C4-2B (cell line): ENCODE measurements at regions not wholly inside any gene's neighbourhood (a gene's known extent, or its start where the extent isn't known, plus 50 kb on each side); places are given as distances from the start of the nearest gene placed in this dataset.

ENCODE experiments used
- H3K27ac ChIP-seq: fragments of 450-650 bp; 2 replicates; pipeline ENCODE4 v1.5.1; 2017
- ZFX ChIP-seq: fragments of 450-650 bp; IDR thresholded peaks from 2 replicates; pipeline ENCODE4 v1.6.1; 2017
- TF ChIP-seq, protein P1 (sequence below): fragments of 450-650 bp; conservative IDR thresholded peaks from 2 replicates; pipeline ENCODE4 v1.5.1; 2017; ENCODE audit warnings: mild to moderate bottlenecking

DNA sequence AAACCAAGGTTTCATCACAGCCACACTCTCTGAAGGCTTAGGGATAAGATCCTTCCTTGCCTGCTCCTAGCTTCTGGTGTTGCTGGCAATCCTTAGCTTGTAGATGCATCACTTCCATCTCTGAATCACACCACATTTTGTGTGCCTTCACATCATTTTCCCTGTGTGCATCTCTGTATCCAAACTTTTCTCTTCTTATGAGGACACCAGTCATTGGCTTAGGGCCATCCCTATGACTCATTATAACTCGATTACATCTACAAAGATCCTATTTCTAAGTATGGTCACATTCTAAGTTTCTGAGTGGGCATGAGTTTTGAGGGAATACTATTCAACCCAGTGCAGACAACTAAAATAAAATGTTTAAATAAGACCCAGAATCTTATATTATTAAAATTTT lies 121.7 kb downstream of the C7orf25 start:
- TF ChIP-seq, protein P1, sequence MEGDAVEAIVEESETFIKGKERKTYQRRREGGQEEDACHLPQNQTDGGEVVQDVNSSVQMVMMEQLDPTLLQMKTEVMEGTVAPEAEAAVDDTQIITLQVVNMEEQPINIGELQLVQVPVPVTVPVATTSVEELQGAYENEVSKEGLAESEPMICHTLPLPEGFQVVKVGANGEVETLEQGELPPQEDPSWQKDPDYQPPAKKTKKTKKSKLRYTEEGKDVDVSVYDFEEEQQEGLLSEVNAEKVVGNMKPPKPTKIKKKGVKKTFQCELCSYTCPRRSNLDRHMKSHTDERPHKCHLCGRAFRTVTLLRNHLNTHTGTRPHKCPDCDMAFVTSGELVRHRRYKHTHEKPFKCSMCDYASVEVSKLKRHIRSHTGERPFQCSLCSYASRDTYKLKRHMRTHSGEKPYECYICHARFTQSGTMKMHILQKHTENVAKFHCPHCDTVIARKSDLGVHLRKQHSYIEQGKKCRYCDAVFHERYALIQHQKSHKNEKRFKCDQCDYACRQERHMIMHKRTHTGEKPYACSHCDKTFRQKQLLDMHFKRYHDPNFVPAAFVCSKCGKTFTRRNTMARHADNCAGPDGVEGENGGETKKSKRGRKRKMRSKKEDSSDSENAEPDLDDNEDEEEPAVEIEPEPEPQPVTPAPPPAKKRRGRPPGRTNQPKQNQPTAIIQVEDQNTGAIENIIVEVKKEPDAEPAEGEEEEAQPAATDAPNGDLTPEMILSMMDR: no peak
- TF ChIP-seq ZFX: no peak
- no peak overlapping the region for H3K27ac ChIP-seq

DNA sequence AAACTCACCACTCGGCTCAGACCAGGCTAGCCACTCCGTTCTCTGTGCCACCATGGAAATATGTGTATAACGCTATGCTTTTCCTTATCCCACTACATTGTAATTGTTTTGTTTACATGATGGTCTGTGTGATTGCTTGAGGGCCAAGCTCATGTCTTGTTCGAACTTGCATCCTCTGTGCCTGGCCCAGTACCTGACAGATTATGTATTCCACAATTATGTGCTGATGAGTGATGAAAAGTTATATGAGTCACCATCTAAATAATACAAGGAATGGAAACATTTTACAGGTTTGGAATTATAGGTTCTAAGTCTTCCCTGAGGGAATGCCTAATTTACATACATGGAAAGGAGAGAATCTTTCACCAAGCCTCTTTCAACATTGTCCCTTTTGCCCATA lies 137.4 kb downstream of the C7orf25 start:
- TF ChIP-seq ZFX: no peak
- TF ChIP-seq, protein P1: no peak
- H3K27ac ChIP-seq: no peak overlapping the region

DNA sequence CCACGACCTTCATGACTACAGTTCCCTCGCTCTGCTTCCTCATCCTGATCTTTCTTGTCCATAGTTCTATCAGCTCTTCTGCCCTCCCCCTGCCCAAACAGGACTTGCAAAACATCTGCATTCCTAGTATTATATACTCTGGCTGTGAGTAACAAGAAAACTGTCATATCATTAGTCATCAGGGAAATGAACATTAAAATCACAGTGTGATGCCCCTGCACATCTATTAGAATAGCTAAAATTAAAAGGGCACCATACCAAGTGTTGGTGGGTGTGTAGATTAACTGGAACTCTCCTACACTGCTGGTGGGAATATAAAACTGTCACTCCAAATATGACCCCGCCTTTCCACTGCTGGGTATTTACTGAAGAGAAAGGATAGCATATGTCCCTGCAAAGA lies 141.8 kb downstream of the C7orf25 start:
- TF ChIP-seq ZFX: no peak
- TF ChIP-seq, protein P1: no peak

DNA sequence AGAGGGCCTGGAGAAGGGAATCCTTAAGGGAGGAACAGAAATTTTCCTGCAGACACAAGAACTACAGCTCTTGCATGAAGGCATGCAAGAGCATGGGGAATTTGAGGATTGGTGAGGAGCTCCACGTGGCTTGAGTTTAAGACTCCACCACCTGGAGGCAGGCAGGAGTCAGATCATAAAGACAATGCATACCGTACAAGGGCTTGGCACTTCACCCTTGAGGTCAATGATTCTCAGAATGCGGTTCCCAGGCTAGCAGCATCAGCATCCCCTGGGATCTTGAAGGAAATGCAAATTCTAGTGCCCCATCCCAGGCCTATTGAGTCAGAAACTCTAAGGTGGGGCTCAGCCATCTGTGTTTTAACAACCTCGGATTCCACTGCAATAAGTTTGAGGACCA lies 143.8 kb downstream of the C7orf25 start:
- TF ChIP-seq, protein P1: no peak
- TF ChIP-seq ZFX: no peak
- H3K27ac ChIP-seq: no peak overlapping the region

More for the DNA sequence above, 141.8 kb downstream of the C7orf25 start:
- H3K27ac ChIP-seq: no peak overlapping the region

DNA sequence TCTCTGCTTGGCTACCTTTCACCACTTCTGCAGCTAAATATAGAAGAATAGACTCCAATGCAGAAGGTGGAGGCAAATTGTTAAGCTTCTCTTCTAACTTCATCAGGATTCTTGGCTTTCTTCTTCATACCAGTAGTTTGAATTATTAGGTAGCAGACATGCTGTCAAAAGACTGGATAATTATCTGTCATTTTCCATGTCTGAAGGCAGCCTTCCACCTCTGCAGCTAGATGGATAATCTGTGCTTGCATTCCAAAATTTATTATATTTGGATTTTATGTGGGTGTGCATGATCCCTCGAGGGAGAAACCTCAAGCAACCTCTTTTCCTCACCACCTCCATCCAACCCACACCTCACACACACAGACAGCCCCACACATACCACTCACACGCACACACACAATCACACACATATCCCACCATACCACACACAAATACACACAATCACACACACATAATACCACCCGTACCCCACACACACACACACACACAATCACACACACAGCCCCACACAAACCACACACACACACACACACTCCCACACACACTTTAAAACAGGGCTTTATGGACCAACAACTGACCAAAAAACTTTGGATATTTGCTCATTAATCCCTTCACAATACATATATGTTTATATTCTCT lies 145.0 kb downstream of the C7orf25 start:
- TF ChIP-seq ZFX: no peak
- TF ChIP-seq, protein P1: no peak
- H3K27ac ChIP-seq: no peak overlapping the region

DNA sequence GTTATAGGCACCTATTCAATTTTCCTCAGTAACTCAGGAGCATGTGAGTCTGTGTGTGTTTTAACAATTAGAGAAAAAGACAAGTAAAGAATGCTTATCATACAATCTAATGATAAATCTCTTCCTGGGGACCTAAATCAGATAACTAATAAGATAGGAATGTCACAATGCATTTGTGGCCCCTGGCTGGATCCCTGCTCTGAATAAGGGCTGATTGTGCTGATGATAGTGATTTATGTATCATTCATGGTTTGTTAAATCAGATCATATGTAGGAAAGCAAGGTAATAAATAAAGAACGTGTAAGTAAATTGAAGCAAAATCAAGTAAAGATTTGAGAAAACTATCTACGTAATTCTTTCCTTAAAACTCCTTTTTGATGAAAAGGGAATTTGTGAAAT lies 145.9 kb downstream of the C7orf25 start:
- no peak overlapping the region for H3K27ac ChIP-seq
- no peak for TF ChIP-seq ZFX
- TF ChIP-seq, protein P1: no peak

DNA sequence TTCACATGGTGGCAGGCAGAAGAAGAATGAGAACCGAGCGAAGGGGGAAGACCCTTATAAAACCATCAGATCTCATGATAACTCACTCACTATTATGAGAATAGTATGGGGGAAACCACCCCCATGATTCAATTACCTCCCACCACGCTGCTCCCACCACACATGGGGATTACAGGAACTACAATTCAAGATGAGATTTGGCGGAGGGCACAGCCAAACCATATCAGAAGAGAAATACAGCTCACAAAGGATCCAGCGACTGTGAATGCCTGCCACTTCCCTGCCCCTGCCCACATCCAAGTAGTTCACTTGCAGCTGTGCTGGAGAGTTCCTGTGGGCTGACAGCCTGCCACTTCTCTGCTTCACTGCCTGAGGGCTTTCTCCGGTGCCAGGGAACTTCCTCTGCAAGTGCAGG lies 148.7 kb downstream of the C7orf25 start:
- TF ChIP-seq, protein P1: no peak
- TF ChIP-seq ZFX: no peak
- no peak overlapping the region for H3K27ac ChIP-seq
